GM13977 (cell line): ENCODE measurements at regions not wholly inside any gene's neighbourhood (a gene's known extent, or its start where the extent isn't known, plus 50 kb on each side); places are given as distances from the start of the nearest gene placed in this dataset.

Experiments
- DNase-seq: peaks from one replicate; pipeline ENCODE4 v3.0.0; 2012; ENCODE audit warnings: low spot score
- in situ Hi-C: fragments of 300-500 bp; cut with MboI; formaldehyde crosslinking; loops from one replicate; pipeline ENCODE4 v1.12.0; 2022; ENCODE audit warnings: low sequenced_read_pairs, low pct_unique_long_range_greater_than_20kb, mixed read lengths, inconsistent platforms; ENCODE audit not compliant: unreplicated experiment
- TF ChIP-seq, protein P1 (sequence below): IDR thresholded peaks from 2 replicates; pipeline ENCODE4 v1.5.1; 2012; ENCODE audit warnings: mild to moderate bottlenecking, control low read depth; ENCODE audit not compliant: insufficient read depth; ENCODE audit errors: extremely low read depth, missing control alignments

DNA sequence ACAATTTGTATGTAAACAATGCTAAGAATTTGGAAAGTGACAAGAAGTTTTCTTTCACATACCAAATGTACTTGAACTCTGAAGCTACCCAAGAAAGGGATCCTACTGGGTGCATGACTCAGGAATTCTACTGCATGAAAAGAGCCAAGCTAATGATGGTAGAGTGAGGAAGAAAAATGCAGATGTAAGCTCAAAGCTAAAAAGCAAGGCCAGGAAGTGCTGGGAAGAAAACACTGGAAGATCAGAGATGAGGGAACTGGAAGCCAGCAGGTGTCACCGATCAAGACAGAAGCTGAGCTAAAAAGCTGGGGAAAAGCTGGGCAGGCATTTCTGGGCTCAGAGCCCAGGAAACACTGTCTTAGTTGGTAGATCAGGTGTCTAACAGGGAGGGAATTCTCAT lies 449.1 kb downstream of the NKX6-1 start:
- TF ChIP-seq, protein P1, sequence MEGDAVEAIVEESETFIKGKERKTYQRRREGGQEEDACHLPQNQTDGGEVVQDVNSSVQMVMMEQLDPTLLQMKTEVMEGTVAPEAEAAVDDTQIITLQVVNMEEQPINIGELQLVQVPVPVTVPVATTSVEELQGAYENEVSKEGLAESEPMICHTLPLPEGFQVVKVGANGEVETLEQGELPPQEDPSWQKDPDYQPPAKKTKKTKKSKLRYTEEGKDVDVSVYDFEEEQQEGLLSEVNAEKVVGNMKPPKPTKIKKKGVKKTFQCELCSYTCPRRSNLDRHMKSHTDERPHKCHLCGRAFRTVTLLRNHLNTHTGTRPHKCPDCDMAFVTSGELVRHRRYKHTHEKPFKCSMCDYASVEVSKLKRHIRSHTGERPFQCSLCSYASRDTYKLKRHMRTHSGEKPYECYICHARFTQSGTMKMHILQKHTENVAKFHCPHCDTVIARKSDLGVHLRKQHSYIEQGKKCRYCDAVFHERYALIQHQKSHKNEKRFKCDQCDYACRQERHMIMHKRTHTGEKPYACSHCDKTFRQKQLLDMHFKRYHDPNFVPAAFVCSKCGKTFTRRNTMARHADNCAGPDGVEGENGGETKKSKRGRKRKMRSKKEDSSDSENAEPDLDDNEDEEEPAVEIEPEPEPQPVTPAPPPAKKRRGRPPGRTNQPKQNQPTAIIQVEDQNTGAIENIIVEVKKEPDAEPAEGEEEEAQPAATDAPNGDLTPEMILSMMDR: no peak
- DNase-seq: no peak
- in situ Hi-C loops: no loop called here

- in situ Hi-C loops: no loop called here
- TF ChIP-seq, protein P1: no peak
- DNase-seq: no peak
Observed at GRCh38 chr4:84046551-84046950, 452.5 kb downstream of the NKX6-1 start.

- in situ Hi-C loops: no loop called here
- DNase-seq: no peak
- TF ChIP-seq, protein P1: no peak
Observed at GRCh38 chr4:84041426-84041825, 457.7 kb downstream of the NKX6-1 start.

DNA sequence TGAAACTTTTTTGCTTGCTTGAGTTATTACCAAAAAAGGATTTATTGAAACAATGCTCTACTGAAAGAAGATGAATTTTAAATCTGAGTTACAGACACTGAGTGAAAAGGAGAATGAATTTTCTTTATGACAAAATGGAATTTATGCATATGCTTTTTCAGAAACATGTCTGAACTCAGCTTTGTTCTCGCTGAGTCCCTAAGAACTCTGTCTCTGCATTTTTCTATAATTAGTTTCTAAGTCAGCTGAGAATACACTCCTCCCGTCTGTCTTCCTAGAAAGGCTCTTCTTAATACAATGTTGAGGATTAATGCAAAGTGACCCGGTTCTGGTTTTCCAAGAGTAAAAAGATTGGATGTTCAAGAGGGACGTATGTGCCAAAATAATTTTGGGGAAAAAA lies 463.5 kb downstream of the NKX6-1 start:
- TF ChIP-seq, protein P1: no peak
- in situ Hi-C loops: no loop called here
- no peak for DNase-seq

- TF ChIP-seq, protein P1: no peak
- no peak for DNase-seq
- in situ Hi-C loops: no loop called here
Observed at GRCh38 chr4:84032372-84032771, 466.7 kb downstream of the NKX6-1 start.

DNA sequence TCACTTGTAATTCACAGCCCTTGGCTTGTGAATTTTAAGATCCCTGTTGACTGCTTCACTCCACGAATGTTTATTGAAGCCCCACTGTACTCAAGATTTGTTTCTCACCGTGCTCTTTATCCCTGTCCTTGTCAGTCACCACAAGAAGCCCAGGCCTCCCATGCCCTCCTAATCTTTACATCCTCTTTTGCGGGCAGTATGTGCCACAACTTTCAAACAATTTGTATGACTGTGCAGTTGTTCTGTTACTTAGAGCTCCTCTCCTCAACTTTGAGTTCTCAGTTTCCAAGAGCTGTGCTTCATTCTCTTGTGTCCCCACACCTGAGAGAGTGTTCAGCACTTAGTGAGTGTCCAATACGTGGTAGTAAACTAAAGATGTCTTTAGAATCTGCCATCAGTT lies 467.7 kb downstream of the NKX6-1 start:
- TF ChIP-seq, protein P1: no peak
- in situ Hi-C loops: no loop called here
- DNase-seq: no peak

DNA sequence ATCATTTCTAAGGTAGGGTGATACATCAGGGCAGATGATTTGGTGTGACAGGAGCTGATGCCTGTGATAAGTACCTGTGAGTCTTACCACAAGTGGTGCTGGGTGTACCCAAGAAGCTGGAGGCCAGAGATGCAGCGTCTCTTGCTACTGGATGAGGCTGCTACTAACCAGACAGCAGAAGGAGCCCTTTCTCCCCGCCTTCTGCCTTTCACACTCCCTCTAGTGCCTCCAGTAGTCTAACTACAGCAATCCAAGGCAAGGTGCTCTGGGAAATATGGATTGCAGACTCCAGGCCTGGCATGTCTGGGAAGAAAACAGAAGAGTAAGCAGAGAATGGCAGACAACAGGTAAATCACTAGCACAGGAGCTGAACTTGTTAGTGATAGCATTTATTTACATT lies 470.8 kb downstream of the NKX6-1 start:
- in situ Hi-C loops: no loop called here
- no peak for DNase-seq
- TF ChIP-seq, protein P1: no peak
